OCI-M1 (cell line): ENCODE measurements at regions not wholly inside any gene's neighbourhood (a gene's known extent, or its start where the extent isn't known, plus 50 kb on each side); places are given as distances from the start of the nearest gene placed in this dataset.
"Not testable (repeated sequence)": the region's sequence is repeated elsewhere in the genome, so short reads cannot be mapped to it uniquely, and the experiment has no call there.

Experiments
- DNase-seq: peaks from one replicate; lab custom pipeline; 2025; lab: John Stamatoyannopoulos, UW

- no peak for DNase-seq
These were observed 60.3 kb downstream of the CHRD start for GRCh38 chr3:184440151-184440550.

GRCh38 chr3:184441202-184441900, 61.5 kb downstream of the CHRD start:
- no peak for DNase-seq

- no peak for DNase-seq
These were observed 63.5 kb downstream of the CHRD start for GRCh38 chr3:184443364-184443763.

GRCh38 chr3:184443831-184444230, 64.0 kb downstream of the CHRD start:
- DNase-seq = no peak

- no peak for DNase-seq
These were observed 68.7 kb downstream of the CHRD start for GRCh38 chr3:184448321-184449160.

GRCh38 chr3:184449161-184449515, 69.3 kb downstream of the CHRD start:
- DNase-seq = no peak

GRCh38 chr3:184450547-184450946, 70.7 kb downstream of the CHRD start:
- no peak for DNase-seq

GRCh38 chr3:184453296-184453695, 73.4 kb downstream of the CHRD start:
- DNase-seq = no peak

GRCh38 chr3:184455991-184456390, 76.1 kb downstream of the CHRD start:
- no peak for DNase-seq

GRCh38 chr3:184456476-184456875, 76.6 kb downstream of the CHRD start:
- no peak for DNase-seq

GRCh38 chr3:184457329-184457728, 77.5 kb downstream of the CHRD start:
- no peak for DNase-seq

GRCh38 chr3:184457784-184458377, 78.0 kb downstream of the CHRD start:
- not testable (repeated sequence) for DNase-seq

GRCh38 chr3:184459355-184459754, 79.5 kb downstream of the CHRD start:
- DNase-seq = no peak

- no peak for DNase-seq
These were observed 80.4 kb downstream of the CHRD start for GRCh38 chr3:184460276-184460675.

- DNase-seq = no peak
These were observed 81.4 kb downstream of the CHRD start for GRCh38 chr3:184461219-184461618.

GRCh38 chr3:184465883-184466412, 86.1 kb downstream of the CHRD start:
- DNase-seq = no peak

- DNase-seq = peak; percentile 3
These were observed 86.6 kb downstream of the CHRD start for GRCh38 chr3:184466413-184466960.

GRCh38 chr3:184467171-184467570, 87.3 kb downstream of the CHRD start:
- DNase-seq = no peak

GRCh38 chr3:184470551-184470950, 90.7 kb downstream of the CHRD start:
- DNase-seq = no peak

GRCh38 chr3:184471439-184471838, 90.1 kb upstream of the EPHB3 start:
- no peak for DNase-seq

- no peak for DNase-seq
These were observed 88.7 kb upstream of the EPHB3 start for GRCh38 chr3:184472723-184473428.

- DNase-seq = no peak
These were observed 86.7 kb upstream of the EPHB3 start for GRCh38 chr3:184474897-184475296.
